Testis (tissue), 2 donors: ENCODE measurements at regions not wholly inside any gene's neighbourhood (a gene's known extent, or its start where the extent isn't known, plus 50 kb on each side); places are given as distances from the start of the nearest gene placed in this dataset.

Experiments
- CTCF ChIP-seq, 3 experiments: fragments of 450-650 bp in 2 of 3; fragments of 200-600 bp in 1 of 3; sonication (generic) in 1 of 3; IDR thresholded peaks; one replicate each; pipeline ENCODE4 v1.5.1; 2016 to 2019; ENCODE audit warnings: antibody characterized with exemption in 3 of 3, mild to moderate bottlenecking in 2 of 3, moderate library complexity in 1 of 3
- POLR2A ChIP-seq: fragments of 450-650 bp; IDR thresholded peaks from one replicate; pipeline ENCODE4 v1.6.1; 2017; ENCODE audit warnings: antibody characterized with exemption, mild to moderate bottlenecking, moderate library complexity

GRCh38 chr17:79202480-79202879, 127.9 kb downstream of the ENGASE start:
- TF ChIP-seq POLR2A: no peak
- TF ChIP-seq CTCF (IDR thresholded peaks at IDR 0.05): no peak
